Breast epithelium (tissue), 4 donors: ENCODE measurements at regions not wholly inside any gene's neighbourhood (a gene's known extent, or its start where the extent isn't known, plus 50 kb on each side); places are given as distances from the start of the nearest gene placed in this dataset.

Experiments used
- DNase-seq, 2 donors: peaks; one replicate each; pipeline ENCODE4 v3.0.0-alpha.2; 2019; ENCODE audit warnings: low spot score in 2 of 2
- H3K27ac ChIP-seq, 2 donors: fragments of 200-600 bp; sonication (generic) in 1 of 2; one replicate each; pipeline ENCODE4 v1.5.1; 2016 to 2019; ENCODE audit warnings: mild to moderate bottlenecking in 1 of 2
- H3K27me3 ChIP-seq, 2 donors: fragments of 200-600 bp; sonication (generic) in 1 of 2; one replicate each; pipeline versions ENCODE4 v1.5.1 to v1.6.0; 2017 to 2019; ENCODE audit warnings: control low read depth in 1 of 2, mild to moderate bottlenecking in 1 of 2
- H3K36me3 ChIP-seq: fragments of 200-600 bp; one replicate; pipeline ENCODE4 v1.5.1; 2019
- H3K4me1 ChIP-seq, 2 donors: fragments of 200-600 bp; sonication (generic); one replicate each; pipeline ENCODE4 v1.5.1; 2016 to 2019; ENCODE audit warnings: control low read depth in 1 of 2
- H3K4me3 ChIP-seq, 3 donors: fragments of 200-600 bp; sonication (generic); 1 replicate in 2 of 3; 2 replicates in 1 of 3; pipeline ENCODE4 v1.5.1; 2016 to 2019; ENCODE audit warnings: mild to moderate bottlenecking in 3 of 3, moderate library complexity in 2 of 3
- H3K9me3 ChIP-seq, 2 donors: fragments of 200-600 bp; sonication (generic) in 1 of 2; one replicate each; pipeline ENCODE4 v1.5.1; 2016 to 2019; ENCODE audit warnings: control low read depth in 1 of 2
- CTCF ChIP-seq, 3 donors: fragments of 450-650 bp; IDR thresholded peaks; one replicate each; pipeline ENCODE4 v1.5.1; 2016 to 2017; ENCODE audit warnings: antibody characterized with exemption in 3 of 3, mild to moderate bottlenecking in 3 of 3, moderate library complexity in 3 of 3
- POLR2A ChIP-seq: fragments of 450-650 bp; IDR thresholded peaks from one replicate; pipeline ENCODE4 v1.6.1; 2016; ENCODE audit warnings: antibody characterized with exemption, mild to moderate bottlenecking, moderate library complexity
- POLR2AphosphoS5 ChIP-seq, 3 donors: sonication (generic); formaldehyde crosslinking; IDR thresholded peaks; one replicate each; pipeline ENCODE4 v1.6.1; 2017; ENCODE audit warnings: antibody characterized with exemption in 3 of 3
- intact Hi-C: fragments of 100-400 bp; cut with DNase I; formaldehyde crosslinking; loops from one replicate; pipeline ENCODE4 v1.15.1; 2023; ENCODE audit warnings: low total_unique reads

- Histone ChIP-seq H3K36me3 (no peaks in the 10 kb centered on the region), H3K27me3 (no peaks in the 10 kb centered on the region), H3K27ac (no peak overlapping the region), H3K9me3 (no peaks in the 10 kb centered on the region), H3K4me3 (no peak overlapping the region), H3K4me1 (no peaks in the 10 kb centered on the region)
- DNase-seq = no peak
- TF ChIP-seq POLR2A (no peak), CTCF (IDR thresholded peaks at IDR 0.05) (no peak), POLR2AphosphoS5 (IDR thresholded peaks at IDR 0.05) (no peak)
- intact Hi-C loops = no loop called here
Observed at GRCh38 chr4:106602711-106603110, 234.1 kb upstream of the GIMD1 start.

GRCh38 chr4:106601519-106601918 is 232.9 kb upstream of the GIMD1 start:
- no peak for DNase-seq
- H3K4me1 ChIP-seq = no peaks in the 10 kb centered on the region
- H3K4me3 ChIP-seq = no peak overlapping the region
- H3K27me3 ChIP-seq = no peaks in the 10 kb centered on the region
- H3K27ac ChIP-seq = no peak overlapping the region
- TF ChIP-seq POLR2A (no peak), CTCF (IDR thresholded peaks at IDR 0.05) (no peak), POLR2AphosphoS5 (IDR thresholded peaks at IDR 0.05) (no peak)
- no peaks in the 10 kb centered on the region for H3K9me3 ChIP-seq
- intact Hi-C loops = no loop called here
- H3K36me3 ChIP-seq = no peaks in the 10 kb centered on the region

- H3K27ac ChIP-seq = no peak overlapping the region
- H3K27me3 ChIP-seq = no peaks in the 10 kb centered on the region
- no peaks in the 10 kb centered on the region for H3K36me3 ChIP-seq
- intact Hi-C loops = no loop called here
- no peak for DNase-seq
- no peak overlapping the region for H3K4me3 ChIP-seq
- H3K4me1 ChIP-seq = no peaks in the 10 kb centered on the region
- no peaks in the 10 kb centered on the region for H3K9me3 ChIP-seq
- TF ChIP-seq POLR2A (no peak), CTCF (IDR thresholded peaks at IDR 0.05) (no peak), POLR2AphosphoS5 (IDR thresholded peaks at IDR 0.05) (no peak)
Observed at GRCh38 chr4:106595906-106596305, 227.3 kb upstream of the GIMD1 start.

- Histone ChIP-seq H3K36me3 (no peaks in the 10 kb centered on the region), H3K4me1 (no peaks in the 10 kb centered on the region), H3K27ac (no peak overlapping the region), H3K4me3 (no peak overlapping the region), H3K9me3 (no peaks in the 10 kb centered on the region), H3K27me3 (no peaks in the 10 kb centered on the region)
- no peak for DNase-seq
- intact Hi-C loops = no loop called here
- TF ChIP-seq POLR2A = no peak
Observed at GRCh38 chr4:106594291-106594952, 225.8 kb upstream of the GIMD1 start.

GRCh38 chr4:106588891-106589290 is 220.3 kb upstream of the GIMD1 start:
- H3K27me3 ChIP-seq = no peaks in the 10 kb centered on the region
- H3K4me3 ChIP-seq = no peak overlapping the region
- H3K4me1 ChIP-seq = no peaks in the 10 kb centered on the region
- DNase-seq = no peak
- no peak overlapping the region for H3K27ac ChIP-seq
- intact Hi-C loops = no loop called here
- TF ChIP-seq POLR2A = no peak
- no peak for TF ChIP-seq CTCF (IDR thresholded peaks at IDR 0.05)
- no peak for TF ChIP-seq POLR2AphosphoS5 (IDR thresholded peaks at IDR 0.05)
- no peaks in the 10 kb centered on the region for H3K9me3 ChIP-seq
- H3K36me3 ChIP-seq = no peaks in the 10 kb centered on the region

- no peak overlapping the region for H3K27ac ChIP-seq
- no peak for DNase-seq
- no peak for TF ChIP-seq POLR2A
- TF ChIP-seq POLR2AphosphoS5 (IDR thresholded peaks at IDR 0.05) = no peak
- TF ChIP-seq CTCF (IDR thresholded peaks at IDR 0.05) = no peak
- H3K36me3 ChIP-seq = no peaks in the 10 kb centered on the region
- H3K4me3 ChIP-seq = no peak overlapping the region
- intact Hi-C loops = no loop called here
- no peaks in the 10 kb centered on the region for H3K9me3 ChIP-seq
- no peaks in the 10 kb centered on the region for H3K27me3 ChIP-seq
- H3K4me1 ChIP-seq = no peaks in the 10 kb centered on the region
Observed at GRCh38 chr4:106587558-106587957, 219.0 kb upstream of the GIMD1 start.
